ENCODE measurements at regions not wholly inside any gene's neighbourhood (a gene's known extent, or its start where the extent isn't known, plus 50 kb on each side); places are given as distances from the start of the nearest gene placed in this dataset.
A peak's percentile ranks its signal among the peaks of the same experiment; 100 is the strongest.

DNA sequence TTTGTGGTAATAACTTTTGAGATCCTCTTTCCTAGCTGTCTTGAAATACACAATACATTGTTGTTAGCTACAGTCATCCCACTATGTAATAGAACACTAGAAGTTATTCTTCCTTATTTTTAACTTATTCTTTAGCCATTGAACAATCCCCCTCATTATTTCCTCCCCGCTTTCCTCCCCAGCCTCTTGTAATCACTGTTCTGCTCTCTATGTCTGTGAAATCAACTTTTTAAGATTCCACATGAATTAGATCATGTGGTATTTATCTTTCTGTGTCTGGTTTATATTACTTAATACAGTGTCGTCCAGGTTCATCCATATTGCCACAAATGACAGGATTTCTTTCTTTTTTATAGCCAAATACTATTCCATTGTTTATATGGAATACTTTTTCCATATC, 72.9 kb downstream of the SLC10A2 start:
- no peak for DNase-seq

GRCh38 chr13:102984210-102984609, 82.0 kb downstream of the SLC10A2 start:
- DNase-seq, result no peak

DNA sequence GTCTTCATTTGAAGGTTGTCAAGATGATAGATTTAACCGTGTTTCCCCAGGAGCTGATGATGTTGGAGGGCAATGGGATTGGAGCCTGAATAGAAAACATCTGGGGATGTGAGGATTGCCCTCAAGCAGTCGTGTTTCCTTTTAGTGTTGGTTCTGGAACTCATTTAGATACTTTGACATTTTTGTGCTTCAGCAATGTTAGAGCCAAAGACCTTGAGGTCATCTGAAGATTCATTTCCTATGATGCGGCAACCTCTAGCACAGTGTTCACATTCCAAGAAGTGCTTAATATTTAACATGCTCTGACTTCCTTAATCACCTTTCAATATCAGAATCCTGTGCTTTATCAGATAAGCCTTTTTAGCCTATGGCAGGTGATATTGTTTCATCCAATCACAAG, 82.7 kb downstream of the SLC10A2 start:
- DNase-seq, result no peak

- no peak for DNase-seq
Measured at GRCh38 chr13:102980331-102980982, 85.8 kb downstream of the SLC10A2 start.

DNA sequence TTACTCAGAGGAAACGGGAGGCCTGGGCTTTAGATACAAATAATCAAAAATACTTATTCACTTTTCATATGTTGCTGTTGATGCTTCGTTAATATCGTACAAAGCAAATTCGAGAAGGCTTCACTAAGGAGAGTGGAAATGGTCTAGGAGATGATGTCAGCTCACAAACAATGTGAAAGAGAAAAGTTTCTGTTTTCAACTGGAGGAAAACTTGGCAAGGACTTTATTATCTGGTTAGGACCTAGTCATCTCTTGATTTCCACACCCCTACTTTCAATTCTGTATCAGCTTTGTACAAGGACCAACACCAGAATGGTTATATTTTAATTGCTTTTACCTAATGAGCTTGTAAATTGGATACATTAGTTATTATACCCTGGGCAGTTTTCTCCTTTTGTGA, 88.0 kb downstream of the SLC10A2 start:
- DNase-seq, result no peak

GRCh38 chr13:102977471-102977870, 88.7 kb downstream of the SLC10A2 start:
- no peak for DNase-seq

- DNase-seq, result no peak
Measured at GRCh38 chr13:102974317-102975087, 91.7 kb downstream of the SLC10A2 start.

DNA sequence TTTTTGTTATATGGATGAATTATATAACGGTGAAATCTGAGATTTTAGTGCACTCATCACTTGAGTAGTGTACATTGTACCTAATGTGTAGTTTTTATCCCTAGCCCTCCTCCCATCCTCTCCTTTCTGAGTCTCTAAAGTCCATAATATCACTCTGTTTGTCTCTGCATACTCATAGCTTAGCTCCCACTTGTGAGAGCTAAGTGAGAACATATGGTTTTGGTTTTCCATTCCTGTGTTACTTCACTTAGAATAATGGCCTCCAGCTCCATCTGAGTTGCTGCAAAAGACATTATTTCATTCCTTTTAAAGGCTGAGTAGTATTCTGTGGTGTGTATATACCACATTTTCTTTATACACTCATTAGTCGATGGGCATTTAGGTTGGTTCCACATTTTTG, 94.0 kb downstream of the SLC10A2 start:
- no peak for DNase-seq

GRCh38 chr13:102970542-102970941, 95.7 kb downstream of the SLC10A2 start:
- no peak for DNase-seq

DNA sequence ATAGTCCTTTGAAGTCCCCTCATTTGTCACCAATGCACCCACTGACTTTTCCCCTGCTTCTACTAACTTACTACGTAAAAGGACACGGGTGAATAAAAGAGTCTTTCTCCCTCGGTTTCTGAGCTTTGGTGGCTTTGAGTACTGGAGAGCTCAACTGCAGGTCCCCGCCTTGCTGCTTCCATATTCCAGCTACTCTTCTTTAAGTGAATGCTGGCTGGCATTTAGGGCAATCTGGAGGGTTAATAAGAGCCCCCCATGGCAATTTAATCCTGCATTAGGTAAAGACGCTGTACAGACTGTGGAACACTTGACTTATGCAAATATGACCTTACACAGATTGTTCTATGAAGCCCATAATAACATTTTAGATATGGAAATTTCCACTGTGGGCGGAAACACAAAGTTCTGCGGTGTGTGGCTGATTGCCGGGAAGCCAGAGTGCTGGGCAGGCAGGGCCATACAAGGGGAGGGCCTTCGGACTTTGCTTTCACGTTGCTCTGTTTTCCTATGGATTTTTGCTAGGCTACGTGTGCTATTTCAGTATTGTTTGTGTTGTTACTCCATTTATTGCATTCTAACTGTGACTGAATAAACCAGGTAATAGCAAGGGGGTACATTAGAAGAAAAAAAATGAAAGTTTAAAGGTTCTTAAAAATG, 97.5 kb downstream of the SLC10A2 start:
- DNase-seq, result no peak

DNA sequence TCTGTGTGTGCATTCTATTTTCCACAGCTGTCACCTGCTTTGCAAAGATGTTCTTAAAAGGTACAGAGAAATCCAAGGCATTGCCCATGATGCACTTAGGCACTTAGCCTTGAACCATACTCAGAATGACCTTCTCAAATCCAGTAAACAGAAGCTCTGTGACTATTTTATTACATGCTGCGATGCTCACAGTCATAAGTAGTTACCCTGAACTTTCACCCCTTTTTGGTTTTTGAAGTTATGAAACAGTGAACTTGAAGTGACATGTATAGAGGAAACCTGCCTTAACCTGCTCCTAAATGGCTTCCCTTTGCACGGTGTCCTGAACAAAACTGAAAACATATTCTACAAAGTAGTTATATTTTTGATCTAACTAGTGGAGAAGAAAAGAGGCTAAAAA, 100.4 kb downstream of the SLC10A2 start:
- no peak for DNase-seq

GRCh38 chr13:102962430-102962829, 103.8 kb downstream of the SLC10A2 start:
- DNase-seq, result no peak

GRCh38 chr13:102960959-102961358, 105.3 kb downstream of the SLC10A2 start:
- DNase-seq, result no peak

DNA sequence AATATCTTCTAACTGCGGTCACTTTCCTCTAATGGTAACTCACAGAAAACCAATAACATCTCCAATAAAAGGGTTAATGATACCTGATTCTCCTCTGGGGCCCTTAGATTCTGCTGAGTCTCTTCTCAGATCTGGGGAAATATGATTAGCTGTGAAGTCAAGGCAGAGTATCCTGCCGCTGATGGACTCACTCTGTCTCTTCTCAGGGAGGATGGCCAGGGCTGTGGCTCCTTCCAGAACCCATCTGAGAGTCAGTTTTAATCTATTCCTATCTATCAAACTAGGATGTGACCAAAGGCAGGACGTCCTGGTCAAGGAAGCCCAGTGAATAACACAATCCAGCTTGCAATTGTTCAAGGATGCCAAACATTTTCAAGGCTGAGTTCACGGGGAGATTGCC, 109.8 kb downstream of the SLC10A2 start:
- DNase-seq, result no peak

GRCh38 chr13:102954350-102954749, 108.5 kb downstream of the ERCC5 start:
- DNase-seq, result no peak

DNA sequence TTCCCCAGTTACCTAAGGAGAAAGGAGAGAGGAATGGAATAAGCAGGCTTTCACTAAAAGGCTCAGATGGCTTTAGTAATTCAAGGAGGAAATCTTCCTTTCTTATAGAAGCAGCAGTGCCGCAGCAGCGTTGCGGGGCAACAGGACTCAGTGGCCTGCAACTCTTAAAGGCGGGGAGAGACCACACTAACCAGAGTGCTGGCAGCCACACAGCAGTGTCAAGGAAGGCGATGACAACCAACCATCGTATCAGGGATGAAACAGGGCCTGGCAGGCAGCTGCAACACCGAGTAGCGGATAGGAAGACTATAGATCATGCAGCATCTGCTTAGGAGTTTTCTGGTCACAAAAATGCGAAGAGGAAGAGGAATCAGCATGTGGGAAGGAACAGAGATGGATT, 106.0 kb downstream of the ERCC5 start:
- no peak for DNase-seq

GRCh38 chr13:102947745-102948405, 102.0 kb downstream of the ERCC5 start:
- no peak for DNase-seq

GRCh38 chr13:102945886-102946285, 100.1 kb downstream of the ERCC5 start:
- no peak for DNase-seq

DNA sequence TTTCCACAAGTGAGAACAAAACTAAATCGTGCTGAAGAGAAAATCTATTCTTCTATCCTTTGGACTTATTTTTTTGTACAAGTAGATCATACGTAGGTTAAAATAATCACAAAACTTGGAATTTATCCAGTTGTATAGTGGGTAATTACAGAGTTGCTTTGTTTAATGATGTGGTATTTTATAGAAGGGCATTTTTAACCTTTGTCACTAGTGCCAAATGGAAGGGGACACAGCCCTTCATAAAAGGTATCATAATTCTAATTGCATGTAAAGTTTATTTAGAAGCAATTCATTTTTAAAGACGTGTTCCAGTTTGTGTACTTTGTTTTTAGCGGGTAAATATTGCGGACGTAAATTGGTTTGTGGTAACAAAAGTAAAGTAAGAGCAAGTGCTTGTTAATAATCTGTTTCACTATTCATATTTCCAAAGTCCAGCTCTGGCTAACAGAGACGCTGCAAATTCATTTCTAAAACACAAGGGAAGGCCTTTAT, 99.5 kb downstream of the ERCC5 start:
- no peak for DNase-seq

GRCh38 chr13:102944821-102945220, 99.0 kb downstream of the ERCC5 start:
- no peak for DNase-seq

DNA sequence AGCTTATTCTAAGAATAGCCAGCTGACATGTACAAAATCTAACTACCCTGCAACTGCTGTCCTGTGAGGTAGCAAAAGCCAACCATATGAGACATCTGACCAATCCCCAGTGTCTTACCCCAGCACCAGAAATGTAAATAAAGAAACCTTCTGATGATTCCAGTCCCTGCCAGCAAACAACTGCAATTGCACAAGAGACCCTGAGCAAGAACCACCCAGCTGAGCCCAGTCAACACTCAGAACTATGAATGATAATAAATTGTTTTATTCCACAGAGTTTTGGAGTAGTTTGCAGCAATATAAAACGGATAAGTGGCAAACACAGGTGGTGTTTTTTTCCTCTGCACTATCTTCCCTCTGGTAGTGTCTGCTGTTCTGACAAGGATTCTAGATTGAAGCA, 94.9 kb downstream of the ERCC5 start:
- no peak for DNase-seq

- DNase-seq, result peak; percentile 9
Measured at GRCh38 chr13:102940143-102940542, 94.3 kb downstream of the ERCC5 start.

- DNase-seq, result no peak
Measured at GRCh38 chr13:102935896-102936321, 90.1 kb downstream of the ERCC5 start.
